Smooth muscle cell (in vitro differentiated cells): ENCODE measurements at regions not wholly inside any gene's neighbourhood (a gene's known extent, or its start where the extent isn't known, plus 50 kb on each side); places are given as distances from the start of the nearest gene placed in this dataset.

Experiments
- DNase-seq: peaks from one replicate; lab custom pipeline; 2025; ENCODE audit not compliant: unreplicated experiment; lab: John Stamatoyannopoulos, UW
- H2AFZ ChIP-seq: fragments of 200-600 bp; sonication (generic); 2 replicates; pipeline ENCODE4 v1.6.0; 2016; ENCODE audit warnings: antibody characterized with exemption, low read depth, mild to moderate bottlenecking
- H3F3A ChIP-seq: fragments of 200-600 bp; sonication (generic); 2 replicates; pipeline ENCODE4 v1.6.0; 2017; ENCODE audit warnings: antibody characterized with exemption, low read depth
- H3K27ac ChIP-seq: fragments of 200-600 bp; sonication (generic); 2 replicates; pipeline ENCODE4 v1.5.1; 2016; ENCODE audit warnings: low read depth, mild to moderate bottlenecking
- H3K27me3 ChIP-seq: fragments of 200-600 bp; sonication (generic); 2 replicates; pipeline ENCODE4 v1.6.1; 2016; ENCODE audit warnings: low read depth, mild to moderate bottlenecking
- H3K36me3 ChIP-seq: fragments of 200-600 bp; sonication (generic); 2 replicates; pipeline ENCODE4 v1.5.1; 2016; ENCODE audit warnings: low read depth
- H3K4me1 ChIP-seq: fragments of 200-600 bp; sonication (generic); 2 replicates; pipeline ENCODE4 v1.5.1; 2016; ENCODE audit warnings: low read depth
- H3K4me2 ChIP-seq: fragments of 200-600 bp; sonication (generic); 2 replicates; pipeline ENCODE4 v1.6.0; 2016; ENCODE audit warnings: mild to moderate bottlenecking
- H3K4me3 ChIP-seq: fragments of 200-600 bp; sonication (generic); 2 replicates; pipeline ENCODE4 v1.5.1; 2016; ENCODE audit warnings: mild to moderate bottlenecking
- H3K79me2 ChIP-seq: fragments of 200-600 bp; sonication (generic); 2 replicates; pipeline ENCODE4 v1.6.0; 2016; ENCODE audit warnings: low read depth, mild to moderate bottlenecking
- H3K9ac ChIP-seq: fragments of 200-600 bp; sonication (generic); 2 replicates; pipeline ENCODE4 v1.6.0; 2016; ENCODE audit warnings: low read depth
- H3K9me3 ChIP-seq: fragments of 200-600 bp; sonication (generic); replicated peaks from 2 replicates; pipeline ENCODE4 v1.5.1; 2016; ENCODE audit warnings: low read depth
- H4K20me1 ChIP-seq: fragments of 200-600 bp; sonication (generic); 2 replicates; pipeline ENCODE4 v1.6.0; 2016; ENCODE audit warnings: low read depth
- WGBS: methylation state at CpG from one replicate; pipeline ENCODE4 v1.1.7; 2016; ENCODE audit warnings: low lambda C conversion rate; 5-methylcytosine and 5-hydroxymethylcytosine counted together
- TF ChIP-seq, protein P1 (sequence below): fragments of 200-600 bp; sonication (generic); IDR thresholded peaks from 2 replicates; pipeline ENCODE4 v1.5.1; 2017; ENCODE audit warnings: borderline replicate concordance, mild to moderate bottlenecking, antibody characterized with exemption; ENCODE audit not compliant: insufficient read depth, poor library complexity, severe bottlenecking

- no peaks in the 10 kb centered on the region for H3K9me3 ChIP-seq
- H2AFZ ChIP-seq, result no peak overlapping the region
- TF ChIP-seq, protein P1, sequence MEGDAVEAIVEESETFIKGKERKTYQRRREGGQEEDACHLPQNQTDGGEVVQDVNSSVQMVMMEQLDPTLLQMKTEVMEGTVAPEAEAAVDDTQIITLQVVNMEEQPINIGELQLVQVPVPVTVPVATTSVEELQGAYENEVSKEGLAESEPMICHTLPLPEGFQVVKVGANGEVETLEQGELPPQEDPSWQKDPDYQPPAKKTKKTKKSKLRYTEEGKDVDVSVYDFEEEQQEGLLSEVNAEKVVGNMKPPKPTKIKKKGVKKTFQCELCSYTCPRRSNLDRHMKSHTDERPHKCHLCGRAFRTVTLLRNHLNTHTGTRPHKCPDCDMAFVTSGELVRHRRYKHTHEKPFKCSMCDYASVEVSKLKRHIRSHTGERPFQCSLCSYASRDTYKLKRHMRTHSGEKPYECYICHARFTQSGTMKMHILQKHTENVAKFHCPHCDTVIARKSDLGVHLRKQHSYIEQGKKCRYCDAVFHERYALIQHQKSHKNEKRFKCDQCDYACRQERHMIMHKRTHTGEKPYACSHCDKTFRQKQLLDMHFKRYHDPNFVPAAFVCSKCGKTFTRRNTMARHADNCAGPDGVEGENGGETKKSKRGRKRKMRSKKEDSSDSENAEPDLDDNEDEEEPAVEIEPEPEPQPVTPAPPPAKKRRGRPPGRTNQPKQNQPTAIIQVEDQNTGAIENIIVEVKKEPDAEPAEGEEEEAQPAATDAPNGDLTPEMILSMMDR, result no peak
- H3K4me2 ChIP-seq, result no peak overlapping the region
- H3K27ac ChIP-seq, result no peak overlapping the region
- no peaks in the 10 kb centered on the region for H3K4me1 ChIP-seq
- no peaks in the 10 kb centered on the region for H3K36me3 ChIP-seq
- DNase-seq, result no peak
- no peak overlapping the region for H3K4me3 ChIP-seq
- H3K9ac ChIP-seq, result no peak overlapping the region
- no peaks in the 10 kb centered on the region for H3F3A ChIP-seq
- H3K27me3 ChIP-seq, result no peaks in the 10 kb centered on the region
- H4K20me1 ChIP-seq, result no peaks in the 10 kb centered on the region
- WGBS, result 87% methylated on average over 5 of the region's 5 CpGs
- no peaks in the 10 kb centered on the region for H3K79me2 ChIP-seq
These were observed 92.8 kb upstream of the TMEM47 start for GRCh38 chrX:34749896-34750295.

- no peak for DNase-seq
- TF ChIP-seq, protein P1, result no peak
- no peaks in the 10 kb centered on the region for H3K79me2 ChIP-seq
- H3K4me2 ChIP-seq, result no peak overlapping the region
- H3K27me3 ChIP-seq, result no peaks in the 10 kb centered on the region
- H3K4me1 ChIP-seq, result peaks cover 14% of the 10 kb centered on the region
- no peak overlapping the region for H3K27ac ChIP-seq
- no peaks in the 10 kb centered on the region for H3K9me3 ChIP-seq
- 62% methylated on average over 2 of the region's 2 CpGs for WGBS
- no peak overlapping the region for H3K9ac ChIP-seq
- no peaks in the 10 kb centered on the region for H3K36me3 ChIP-seq
- H4K20me1 ChIP-seq, result no peaks in the 10 kb centered on the region
- no peak overlapping the region for H3K4me3 ChIP-seq
- no peaks in the 10 kb centered on the region for H3F3A ChIP-seq
- H2AFZ ChIP-seq, result no peak overlapping the region
These were observed 107.8 kb upstream of the TMEM47 start for GRCh38 chrX:34764852-34765361.

DNA sequence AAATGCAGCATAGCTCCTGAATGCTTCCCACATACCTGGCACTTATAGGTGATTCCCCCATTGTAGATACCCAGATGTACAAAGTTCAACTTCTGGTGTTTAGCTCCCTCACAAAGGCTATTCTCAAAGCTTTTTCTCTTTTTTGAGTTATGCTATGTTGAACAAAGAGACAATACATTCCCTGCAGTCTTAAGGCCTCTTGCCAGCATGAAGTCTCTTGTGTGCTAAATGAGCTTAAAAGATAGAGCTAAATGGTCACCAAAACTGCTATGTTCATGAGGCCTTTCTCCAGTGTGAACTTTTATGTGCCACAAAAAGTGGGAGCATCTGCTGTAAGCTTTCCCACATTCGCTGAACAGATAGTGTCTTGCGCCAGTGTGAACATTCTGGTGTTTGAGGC lies 111.2 kb upstream of the TMEM47 start:
- no peak overlapping the region for H3K27ac ChIP-seq
- no peak for DNase-seq
- TF ChIP-seq, protein P1, result no peak
- H4K20me1 ChIP-seq, result no peaks in the 10 kb centered on the region
- 95% methylated on average over 2 of the region's 2 CpGs for WGBS
- H3K79me2 ChIP-seq, result no peaks in the 10 kb centered on the region
- no peak overlapping the region for H3K4me2 ChIP-seq
- H3F3A ChIP-seq, result no peaks in the 10 kb centered on the region
- no peak overlapping the region for H2AFZ ChIP-seq
- no peaks in the 10 kb centered on the region for H3K36me3 ChIP-seq
- H3K9ac ChIP-seq, result no peak overlapping the region
- H3K9me3 ChIP-seq, result no peaks in the 10 kb centered on the region
- no peaks in the 10 kb centered on the region for H3K27me3 ChIP-seq
- no peak overlapping the region for H3K4me3 ChIP-seq
- peaks cover 14% of the 10 kb centered on the region for H3K4me1 ChIP-seq

DNA sequence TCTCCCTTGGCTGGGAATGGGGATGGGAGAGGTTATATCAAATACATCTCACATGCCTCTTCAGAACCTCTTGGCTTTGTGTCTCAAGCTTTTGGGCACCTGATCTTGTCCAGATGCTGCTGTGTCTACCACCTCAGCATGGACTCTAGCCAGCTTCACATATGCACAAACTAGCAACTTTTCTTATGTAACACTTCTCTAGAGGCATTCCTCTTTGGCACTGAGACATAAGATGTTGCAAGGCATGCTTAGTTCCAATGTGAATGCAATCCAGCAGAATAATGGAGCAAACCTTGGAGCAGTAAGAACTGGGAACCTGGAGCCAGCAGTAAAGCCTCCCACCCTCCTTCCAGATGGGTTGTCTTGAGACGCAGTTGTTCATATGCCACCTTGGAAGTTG lies 113.4 kb upstream of the TMEM47 start:
- H3K27ac ChIP-seq, result no peak overlapping the region
- 96% methylated on average over 1 of the region's 1 CpG for WGBS
- H3K27me3 ChIP-seq, result no peaks in the 10 kb centered on the region
- H4K20me1 ChIP-seq, result no peaks in the 10 kb centered on the region
- H3F3A ChIP-seq, result no peaks in the 10 kb centered on the region
- H2AFZ ChIP-seq, result no peak overlapping the region
- H3K4me1 ChIP-seq, result peaks cover 14% of the 10 kb centered on the region
- TF ChIP-seq, protein P1, result no peak
- no peak for DNase-seq
- H3K9ac ChIP-seq, result no peak overlapping the region
- no peaks in the 10 kb centered on the region for H3K9me3 ChIP-seq
- H3K79me2 ChIP-seq, result no peaks in the 10 kb centered on the region
- no peak overlapping the region for H3K4me3 ChIP-seq
- H3K4me2 ChIP-seq, result no peak overlapping the region
- H3K36me3 ChIP-seq, result no peaks in the 10 kb centered on the region
